Kidney epithelial cell (primary cell): ENCODE measurements at regions not wholly inside any gene's neighbourhood (a gene's known extent, or its start where the extent isn't known, plus 50 kb on each side); places are given as distances from the start of the nearest gene placed in this dataset.
"Not testable (repeated sequence)": the region's sequence is repeated elsewhere in the genome, so short reads cannot be mapped to it uniquely, and the experiment has no call there.

ENCODE experiments used
- DNase-seq: peaks from one replicate; pipeline ENCODE4 v3.0.0-alpha.2; 2010; ENCODE audit warnings: low read depth
- H3K27me3 ChIP-seq: 2 replicates; pipeline ENCODE4 v1.6.0; 2011; ENCODE audit warnings: low read length; ENCODE audit not compliant: control insufficient read depth, insufficient read depth
- H3K36me3 ChIP-seq: 2 replicates; pipeline ENCODE4 v1.5.1; 2011; ENCODE audit warnings: low read length; ENCODE audit not compliant: control insufficient read depth, insufficient read depth
- H3K4me3 ChIP-seq: 2 replicates; pipeline ENCODE4 v1.5.1; 2011; ENCODE audit warnings: low read depth, mild to moderate bottlenecking, control low read depth, low read length
- CTCF ChIP-seq: IDR thresholded peaks from 2 replicates; pipeline ENCODE4 v1.5.1; 2011; ENCODE audit warnings: mild to moderate bottlenecking, moderate library complexity, low read length, control low read depth, inconsistent platforms; ENCODE audit not compliant: insufficient read depth, poor library complexity, severe bottlenecking

- Histone ChIP-seq H3K4me3 (no peak overlapping the region), H3K36me3 (no peaks in the 10 kb centered on the region), H3K27me3 (no peaks in the 10 kb centered on the region)
- no peak for TF ChIP-seq CTCF
- no peak for DNase-seq
Measured at GRCh38 chr14:25464772-25465171, 414.8 kb upstream of the STXBP6 start.

- Histone ChIP-seq H3K27me3 (no peaks in the 10 kb centered on the region), H3K4me3 (no peak overlapping the region), H3K36me3 (no peaks in the 10 kb centered on the region)
- DNase-seq = no peak
- TF ChIP-seq CTCF = no peak
Measured at GRCh38 chr14:25464078-25464477, 414.1 kb upstream of the STXBP6 start.

DNA sequence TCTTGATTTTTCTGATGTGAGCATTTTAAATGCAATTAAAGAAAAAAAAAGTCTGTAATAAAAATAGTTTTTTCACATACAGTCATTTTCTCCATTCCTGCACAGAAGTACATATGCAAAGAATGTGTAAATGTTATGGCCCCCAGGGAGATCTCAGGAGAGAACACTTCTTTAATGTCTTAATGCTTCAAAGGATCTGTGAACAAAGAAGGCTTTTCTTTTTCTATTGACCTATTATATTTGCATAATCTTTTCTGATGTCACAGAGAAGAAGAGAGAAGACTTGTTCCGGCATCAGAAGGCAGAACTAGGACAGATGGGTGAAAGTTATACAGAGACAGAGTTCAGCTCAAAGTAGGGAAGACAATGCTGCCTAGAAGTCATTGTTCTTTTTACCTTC lies 413.5 kb upstream of the STXBP6 start:
- Histone ChIP-seq H3K36me3 (no peaks in the 10 kb centered on the region), H3K27me3 (no peaks in the 10 kb centered on the region), H3K4me3 (no peak overlapping the region)
- TF ChIP-seq CTCF = no peak
- no peak for DNase-seq

GRCh38 chr14:25461780-25462179 lies 411.8 kb upstream of the STXBP6 start:
- no peaks in the 10 kb centered on the region for H3K27me3 ChIP-seq
- no peak overlapping the region for H3K4me3 ChIP-seq
- H3K36me3 ChIP-seq = no peaks in the 10 kb centered on the region
- TF ChIP-seq CTCF = no peak
- no peak for DNase-seq

DNA sequence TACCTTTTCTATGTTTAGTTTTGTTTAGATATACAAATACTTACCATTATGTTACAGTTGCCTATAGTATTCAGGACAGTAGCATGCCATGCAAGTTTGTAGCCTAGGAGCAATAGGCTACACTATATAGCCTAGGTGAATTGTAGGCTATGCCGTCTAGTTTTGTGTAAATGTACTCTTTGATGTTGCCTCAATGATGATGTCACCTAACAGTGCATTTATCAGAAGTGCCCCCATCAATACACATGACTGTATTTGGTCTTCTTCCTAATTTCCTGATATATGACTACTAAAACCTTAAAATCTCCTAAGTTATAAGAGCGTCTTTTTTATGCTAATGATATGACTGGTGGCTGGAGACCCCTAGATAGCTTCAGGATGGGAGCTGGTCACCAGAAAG lies 394.4 kb upstream of the STXBP6 start:
- Histone ChIP-seq H3K4me3 (no peak overlapping the region), H3K36me3 (no peaks in the 10 kb centered on the region), H3K27me3 (no peaks in the 10 kb centered on the region)
- no peak for DNase-seq
- TF ChIP-seq CTCF = no peak

DNA sequence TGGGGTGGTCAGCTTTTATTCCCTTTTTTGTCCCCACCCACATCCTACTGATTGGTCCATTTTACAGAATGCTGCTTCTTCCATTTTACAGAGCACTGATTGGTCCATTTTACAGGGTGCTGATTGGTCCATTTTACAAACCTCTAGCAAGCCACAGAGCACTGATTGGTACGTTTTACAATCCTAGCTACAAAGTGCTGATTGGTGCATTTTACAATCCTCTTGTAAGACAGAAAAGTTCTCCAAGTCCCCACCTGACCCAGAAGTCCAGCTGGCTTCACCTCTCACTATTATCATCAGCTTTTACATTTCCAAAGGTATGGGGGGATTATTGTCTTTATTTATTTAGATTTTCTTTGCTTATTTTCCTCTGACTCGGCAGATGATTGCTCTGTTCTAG lies 390.4 kb upstream of the STXBP6 start:
- not testable (repeated sequence) for H3K4me3 ChIP-seq, H3K36me3 ChIP-seq, H3K27me3 ChIP-seq, DNase-seq

DNA sequence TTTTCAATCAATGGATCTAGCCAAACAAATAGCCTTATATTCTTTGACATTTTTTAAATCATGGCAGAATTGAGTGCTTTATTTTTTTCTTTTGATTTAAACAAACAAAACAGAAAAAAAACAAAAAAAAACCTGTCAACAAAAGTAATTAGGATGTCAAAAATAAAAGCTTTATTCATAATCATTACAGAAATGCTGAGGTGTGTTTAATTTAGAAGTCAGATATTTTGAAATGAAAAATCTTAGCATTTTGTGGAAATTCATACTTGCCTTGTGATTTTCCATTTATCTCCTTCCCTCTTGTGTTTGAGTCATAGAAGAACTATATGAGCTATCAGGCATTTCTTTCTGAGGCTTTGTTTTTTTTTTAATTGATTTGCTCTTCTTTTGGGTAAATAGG lies 387.0 kb upstream of the STXBP6 start:
- no peaks in the 10 kb centered on the region for H3K36me3 ChIP-seq
- no peak for DNase-seq
- TF ChIP-seq CTCF = no peak
- H3K4me3 ChIP-seq = no peak overlapping the region
- H3K27me3 ChIP-seq = no peaks in the 10 kb centered on the region
